PC-9 (cell line): ENCODE measurements at regions not wholly inside any gene's neighbourhood (a gene's known extent, or its start where the extent isn't known, plus 50 kb on each side); places are given as distances from the start of the nearest gene placed in this dataset.

Experiments
- BruUV-seq: library from RNA; stranded (reverse); fragments of 400-500 nt; replicated peaks from 2 replicates; lab custom pipeline; 2021; lab: Mats Ljungman, UMichigan
- CTCF ChIA-PET: fragments of 300-600 bp; sonication (Branson Sonifier 250); formaldehyde crosslinking; loops from one replicate; lab custom pipeline; 2022; ENCODE audit warnings: antibody characterized with exemption; lab: Charles Lee
- POLR2A ChIA-PET: fragments of 300-600 bp; sonication (Branson Sonifier 250); formaldehyde crosslinking; loops from one replicate; lab custom pipeline; 2022; ENCODE audit warnings: antibody characterized with exemption; ENCODE audit not compliant: unreplicated experiment; lab: Charles Lee
- DNase-seq, 2 experiments: peaks; one replicate each; pipeline versions ENCODE4 v3.0.0 to v3.0.0-alpha.2; 2015 to 2022; ENCODE audit warnings: mixed read lengths in 1 of 2
- H2AFZ ChIP-seq: fragments of 200-600 bp; sonication (generic); 2 replicates; pipeline ENCODE4 v1.8.1; 2017; ENCODE audit warnings: antibody characterized with exemption
- H3F3A ChIP-seq: fragments of 200-600 bp; sonication (generic); 2 replicates; pipeline ENCODE4 v1.8.1; 2017; ENCODE audit warnings: antibody characterized with exemption, mild to moderate bottlenecking, low read depth; ENCODE audit not compliant: insufficient read depth
- H3K27ac ChIP-seq: fragments of 200-600 bp; sonication (generic); 2 replicates; pipeline ENCODE4 v1.6.1; 2016; ENCODE audit warnings: mixed run types
- H3K27me3 ChIP-seq: fragments of 200-600 bp; sonication (generic); 2 replicates; pipeline ENCODE4 v1.6.1; 2016; ENCODE audit warnings: low read depth, mixed run types; ENCODE audit not compliant: insufficient read depth
- H3K36me3 ChIP-seq: fragments of 200-600 bp; sonication (generic); 2 replicates; pipeline ENCODE4 v1.6.1; 2016; ENCODE audit warnings: low read depth, mixed run types
- H3K4me1 ChIP-seq: fragments of 200-600 bp; sonication (generic); replicated peaks from 2 replicates; pipeline ENCODE4 v1.6.1; 2016; ENCODE audit warnings: mixed run types; ENCODE audit not compliant: insufficient read depth
- H3K4me2 ChIP-seq: fragments of 200-600 bp; sonication (generic); 2 replicates; pipeline ENCODE4 v1.6.1; 2017; ENCODE audit warnings: mixed run types
- H3K4me3 ChIP-seq: fragments of 200-600 bp; sonication (generic); 2 replicates; pipeline ENCODE4 v1.6.1; 2016; ENCODE audit warnings: mixed run types
- H3K79me2 ChIP-seq: fragments of 200-600 bp; sonication (generic); 2 replicates; pipeline ENCODE4 v1.6.1; 2017; ENCODE audit warnings: low read depth, mixed run types
- H3K9me2 ChIP-seq: fragments of 200-600 bp; sonication (generic); 2 replicates; pipeline ENCODE4 v1.8.1; 2017; ENCODE audit warnings: mild to moderate bottlenecking; ENCODE audit not compliant: insufficient read depth
- H3K9me3 ChIP-seq: fragments of 200-600 bp; sonication (generic); 2 replicates; pipeline ENCODE4 v1.8.1; 2016; ENCODE audit warnings: low read depth; ENCODE audit not compliant: insufficient read depth
- H4K20me1 ChIP-seq: fragments of 200-600 bp; sonication (generic); 2 replicates; pipeline ENCODE4 v1.8.1; 2017; ENCODE audit not compliant: insufficient read depth
- EZH2 ChIP-seq: fragments of 200-600 bp; sonication (generic); IDR thresholded peaks from 2 replicates; pipeline ENCODE4 v1.8.0; 2017; ENCODE audit warnings: antibody characterized with exemption, low read depth
- intact Hi-C: fragments of 100-400 bp; cut with micrococcal nuclease; formaldehyde crosslinking; loops from one replicate; pipeline ENCODE4 v1.10.0; 2022; ENCODE audit not compliant: unreplicated experiment
- TF ChIP-seq, protein P1 (sequence below): fragments of 200-600 bp; sonication (generic); conservative IDR thresholded peaks from 2 replicates; pipeline ENCODE4 v1.6.1; 2017; ENCODE audit warnings: mixed run types, antibody characterized with exemption, mild to moderate bottlenecking, moderate library complexity

GRCh38 chr9:21653589-21653988, 148.8 kb upstream of the MTAP start:
- H3K9me2 ChIP-seq: no peaks in the 10 kb centered on the region
- H3K4me2 ChIP-seq: no peak overlapping the region
- intact Hi-C loops: no loop called here
- DNase-seq: no peak
- BruUV-seq: no TSS peak
- H3K79me2 ChIP-seq: no peaks in the 10 kb centered on the region
- H3K4me3 ChIP-seq: no peak overlapping the region
- ChIA-PET CTCF (no interaction called here), POLR2A (no interaction called here)
- H4K20me1 ChIP-seq: no peaks in the 10 kb centered on the region
- no peaks in the 10 kb centered on the region for H3F3A ChIP-seq
- H3K4me1 ChIP-seq: no peaks in the 10 kb centered on the region
- H3K27ac ChIP-seq: no peak overlapping the region
- no peaks in the 10 kb centered on the region; the same call in 1 of the 2 replicates for H3K9me3 ChIP-seq
- no peak overlapping the region for H2AFZ ChIP-seq
- no peak for TF ChIP-seq EZH2
- TF ChIP-seq, protein P1, sequence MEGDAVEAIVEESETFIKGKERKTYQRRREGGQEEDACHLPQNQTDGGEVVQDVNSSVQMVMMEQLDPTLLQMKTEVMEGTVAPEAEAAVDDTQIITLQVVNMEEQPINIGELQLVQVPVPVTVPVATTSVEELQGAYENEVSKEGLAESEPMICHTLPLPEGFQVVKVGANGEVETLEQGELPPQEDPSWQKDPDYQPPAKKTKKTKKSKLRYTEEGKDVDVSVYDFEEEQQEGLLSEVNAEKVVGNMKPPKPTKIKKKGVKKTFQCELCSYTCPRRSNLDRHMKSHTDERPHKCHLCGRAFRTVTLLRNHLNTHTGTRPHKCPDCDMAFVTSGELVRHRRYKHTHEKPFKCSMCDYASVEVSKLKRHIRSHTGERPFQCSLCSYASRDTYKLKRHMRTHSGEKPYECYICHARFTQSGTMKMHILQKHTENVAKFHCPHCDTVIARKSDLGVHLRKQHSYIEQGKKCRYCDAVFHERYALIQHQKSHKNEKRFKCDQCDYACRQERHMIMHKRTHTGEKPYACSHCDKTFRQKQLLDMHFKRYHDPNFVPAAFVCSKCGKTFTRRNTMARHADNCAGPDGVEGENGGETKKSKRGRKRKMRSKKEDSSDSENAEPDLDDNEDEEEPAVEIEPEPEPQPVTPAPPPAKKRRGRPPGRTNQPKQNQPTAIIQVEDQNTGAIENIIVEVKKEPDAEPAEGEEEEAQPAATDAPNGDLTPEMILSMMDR: no peak
- H3K36me3 ChIP-seq: no peaks in the 10 kb centered on the region
- no peaks in the 10 kb centered on the region for H3K27me3 ChIP-seq

DNA sequence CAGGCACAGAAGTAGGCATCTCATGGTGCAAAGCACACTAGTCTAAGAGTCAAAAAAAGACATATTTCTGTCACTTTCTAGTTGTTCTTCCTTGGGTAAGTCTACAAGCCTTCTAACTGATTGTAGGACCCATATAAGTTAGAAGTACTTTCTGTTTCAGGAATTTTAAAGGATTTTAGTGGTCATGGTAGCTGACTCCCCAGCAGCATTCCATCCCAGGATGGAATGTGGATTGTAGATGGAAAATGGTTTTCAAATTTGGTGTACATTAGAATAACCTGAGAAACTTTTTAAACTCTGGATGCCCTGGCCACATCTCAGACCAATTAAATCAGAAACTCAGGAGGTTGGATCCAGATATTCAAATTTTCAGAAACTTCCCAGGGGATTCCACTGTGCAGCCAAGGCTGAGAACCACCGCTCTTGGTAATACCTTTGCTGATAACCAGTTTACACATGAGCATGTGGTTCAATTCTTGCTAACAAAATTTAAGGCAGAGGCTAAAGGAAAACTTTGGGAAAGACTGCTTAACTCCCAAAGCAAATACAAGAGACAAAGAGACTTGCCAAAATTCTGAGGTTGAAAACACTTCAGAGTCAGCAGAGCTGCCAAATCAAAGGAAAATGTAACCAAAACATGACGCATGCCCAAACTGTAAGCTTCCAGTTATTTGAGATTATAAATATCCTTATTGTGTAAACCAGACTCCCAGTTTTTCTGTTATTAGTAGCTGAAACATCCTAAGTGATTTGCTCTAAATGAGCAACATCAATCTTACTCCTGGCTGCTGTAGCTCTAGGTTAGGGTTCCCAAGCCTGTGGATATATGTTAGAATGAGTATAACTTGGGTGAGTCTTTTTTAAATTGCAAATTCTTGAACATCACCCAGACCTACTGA, 145.4 kb upstream of the MTAP start:
- no peak for DNase-seq
- Histone ChIP-seq H3K4me1 (no peaks in the 10 kb centered on the region), H3K79me2 (no peaks in the 10 kb centered on the region), H3K4me3 (no peak overlapping the region), H3K9me3 (no peaks in the 10 kb centered on the region; the same call in 1 of the 2 replicates), H3K27me3 (no peaks in the 10 kb centered on the region), H3F3A (no peaks in the 10 kb centered on the region), H3K9me2 (no peaks in the 10 kb centered on the region), H4K20me1 (no peaks in the 10 kb centered on the region), H3K36me3 (no peaks in the 10 kb centered on the region), H3K4me2 (no peak overlapping the region), H2AFZ (no peak overlapping the region), H3K27ac (no peak overlapping the region)
- BruUV-seq: no TSS peak
- ChIA-PET CTCF (no interaction called here), POLR2A (no interaction called here)
- intact Hi-C loops: no loop called here
- TF ChIP-seq, protein P1: no peak
- no peak for TF ChIP-seq EZH2

DNA sequence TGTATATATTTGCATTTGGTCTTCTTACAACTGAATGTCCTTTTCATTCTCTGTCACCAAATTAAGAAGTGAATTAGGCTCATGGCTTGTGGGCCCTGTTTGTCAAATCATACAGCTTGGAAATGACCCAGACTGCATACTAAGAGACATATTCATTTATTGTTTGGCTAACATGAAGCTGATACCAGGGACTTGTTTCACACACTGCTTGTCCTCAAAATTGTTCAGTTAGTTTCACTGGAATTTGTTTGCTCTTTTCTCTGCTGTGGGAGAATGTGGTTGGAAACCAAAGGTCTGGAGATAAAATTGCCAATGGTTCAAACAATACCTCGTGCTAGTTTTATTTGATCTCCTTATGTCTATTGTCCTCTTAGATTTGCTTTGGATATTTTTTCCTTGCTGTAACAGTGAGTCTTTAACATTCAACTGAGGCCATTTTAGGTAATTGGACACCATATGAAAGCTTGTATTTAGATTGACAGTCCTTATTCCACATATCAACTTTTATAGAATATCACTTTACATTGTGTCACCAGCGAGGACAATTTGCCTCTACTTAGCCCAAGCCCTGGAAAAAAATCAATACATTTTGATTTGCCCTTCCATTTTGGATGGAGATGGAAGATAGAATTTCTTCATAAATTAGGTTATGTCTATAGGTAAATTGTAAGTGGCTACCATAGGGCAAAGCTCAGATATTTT, 144.3 kb upstream of the MTAP start:
- no TSS peak for BruUV-seq
- Histone ChIP-seq H3K9me2 (no peaks in the 10 kb centered on the region), H4K20me1 (no peaks in the 10 kb centered on the region), H3K36me3 (no peaks in the 10 kb centered on the region), H3K27me3 (no peaks in the 10 kb centered on the region), H3K4me3 (no peak overlapping the region), H3K4me1 (no peaks in the 10 kb centered on the region), H2AFZ (no peak overlapping the region), H3F3A (no peaks in the 10 kb centered on the region), H3K27ac (no peak overlapping the region), H3K79me2 (no peaks in the 10 kb centered on the region), H3K4me2 (no peak overlapping the region), H3K9me3 (no peaks in the 10 kb centered on the region)
- POLR2A ChIA-PET: no interaction called here
- DNase-seq: no peak
- TF ChIP-seq EZH2: no peak
- TF ChIP-seq, protein P1: no peak
- CTCF ChIA-PET: no interaction called here
- intact Hi-C loops: no loop called here
